GM10248 (cell line): ENCODE measurements at regions not wholly inside any gene's neighbourhood (a gene's known extent, or its start where the extent isn't known, plus 50 kb on each side); places are given as distances from the start of the nearest gene placed in this dataset.
"Not testable (repeated sequence)": the region's sequence is repeated elsewhere in the genome, so short reads cannot be mapped to it uniquely, and the experiment has no call there.

Experiments used
- CTCF ChIA-PET: fragments of 300-600 bp; sonication (Branson Sonifier 250); formaldehyde crosslinking; extraction: SDS; loops from one replicate; lab custom pipeline; 2021; ENCODE audit warnings: antibody characterized with exemption; lab: Yijun Ruan, JAX
- POLR2A ChIA-PET: fragments of 350-650 bp; sonication (Branson Sonifier 250); formaldehyde crosslinking; extraction: SDS; loops from one replicate; lab custom pipeline; 2020; ENCODE audit warnings: antibody characterized with exemption; lab: Yijun Ruan, JAX
- DNase-seq: peaks from one replicate; pipeline ENCODE4 v3.0.0; 2012; ENCODE audit errors: extremely low spot score
- CTCF ChIP-seq: IDR thresholded peaks from 2 replicates; pipeline ENCODE4 v1.5.1; 2012; ENCODE audit warnings: mild to moderate bottlenecking, low read depth; ENCODE audit errors: extremely low read depth, missing control alignments, control extremely low read depth

- POLR2A ChIA-PET, result no interaction called here
- DNase-seq, result no peak
- TF ChIP-seq CTCF, result no peak
- CTCF ChIA-PET, result interaction anchor here (1.4 to 1.6 kb wide), 2 partner anchors 11 to 14 kb away, joined by 5 to 7 read pairs; no protein-coding TSS in a partner anchor
These were observed 75.4 kb upstream of the ZNF217 start for GRCh38 chr20:53668992-53669391.

GRCh38 chr20:53666144-53666543, 72.5 kb upstream of the ZNF217 start:
- CTCF ChIA-PET, result interaction anchor here (0.9 to 1.3 kb wide), 3 partner anchors 9 to 13 kb away, joined by 3 to 4 read pairs (median 3); no protein-coding TSS in a partner anchor
- TF ChIP-seq CTCF, result no peak
- POLR2A ChIA-PET, result no interaction called here
- no peak for DNase-seq

DNA sequence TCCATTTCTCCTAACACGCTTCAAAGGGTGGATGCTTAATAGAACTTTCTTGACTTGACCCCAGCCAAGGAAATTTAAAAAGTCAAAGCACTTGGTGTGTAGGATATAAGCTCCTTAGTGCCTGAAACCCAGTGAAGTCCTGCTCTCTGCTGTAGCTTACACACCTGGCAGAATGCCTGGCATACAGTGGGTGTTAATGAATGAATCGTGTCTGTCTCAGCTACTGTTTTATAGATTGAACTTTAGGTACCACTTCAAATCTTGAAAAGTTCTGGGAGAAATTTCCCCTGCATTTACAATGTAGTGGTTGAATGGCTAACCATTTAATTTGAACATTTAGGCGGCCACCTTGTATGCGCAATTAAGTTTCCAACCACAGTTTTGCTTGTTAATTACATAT, 70.5 kb upstream of the ZNF217 start:
- CTCF ChIA-PET, result interaction anchor here (0.8 to 1.0 kb wide), 2 partner anchors 11 to 14 kb away, joined by 3 read pairs; no protein-coding TSS in a partner anchor
- no peak for DNase-seq
- POLR2A ChIA-PET, result no interaction called here
- no peak for TF ChIP-seq CTCF

- DNase-seq, POLR2A ChIA-PET: not testable (repeated sequence)
- CTCF ChIA-PET, result interaction anchor here (0.8 to 1.0 kb wide), 2 partner anchors 11 to 15 kb away, joined by 3 read pairs; no protein-coding TSS in a partner anchor
These were observed 69.9 kb upstream of the ZNF217 start for GRCh38 chr20:53663521-53663920.

- ChIA-PET POLR2A (no interaction called here), CTCF (interaction anchor here (1.3 to 1.4 kb wide), 2 partner anchors 11 to 15 kb away, joined by 3 read pairs; no protein-coding TSS in a partner anchor)
- DNase-seq, result no peak
- TF ChIP-seq CTCF, result no peak
These were observed 69.0 kb upstream of the ZNF217 start for GRCh38 chr20:53662595-53662994.

DNA sequence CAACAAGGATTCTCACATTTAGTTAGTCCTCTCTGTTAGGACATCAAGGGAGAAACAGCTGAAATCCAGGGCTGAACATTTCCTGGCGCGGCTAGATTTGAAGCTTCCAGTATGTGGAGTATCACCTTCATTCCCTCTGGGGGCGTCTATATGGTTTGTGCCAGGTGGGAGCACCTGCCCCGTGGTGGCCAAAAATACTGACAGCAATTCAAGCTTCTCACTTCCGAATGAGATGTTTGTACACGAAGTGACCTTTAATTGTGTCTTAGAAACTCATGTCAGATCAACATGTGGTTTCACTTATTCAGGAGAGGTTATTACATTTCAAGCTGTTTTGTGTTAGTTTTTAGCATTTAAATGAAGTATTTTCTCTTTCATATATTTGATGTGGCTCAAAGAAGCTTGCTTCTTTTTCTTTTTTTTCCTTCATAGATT, 67.3 kb upstream of the ZNF217 start:
- POLR2A ChIA-PET, result no interaction called here
- no peak for TF ChIP-seq CTCF
- DNase-seq, result peak; percentile 38
- CTCF ChIA-PET, result interaction anchor here (0.8 to 1.8 kb wide), 10 partner anchors 10 to 300 kb away, joined by 3 to 5 read pairs (median 4); no protein-coding TSS in a partner anchor

- TF ChIP-seq CTCF, result no peak
- DNase-seq, result peak; percentile 45
- ChIA-PET CTCF (interaction anchor here (0.9 to 1.8 kb wide), 8 partner anchors 9 to 301 kb away, joined by 3 to 5 read pairs (median 3); no protein-coding TSS in a partner anchor), POLR2A (no interaction called here)
These were observed 66.7 kb upstream of the ZNF217 start for GRCh38 chr20:53660078-53660909.
